NB4 (cell line): ENCODE measurements at regions not wholly inside any gene's neighbourhood (a gene's known extent, or its start where the extent isn't known, plus 50 kb on each side); places are given as distances from the start of the nearest gene placed in this dataset.

Experiments used
- DNase-seq: peaks from one replicate; pipeline ENCODE4 v3.0.0; 2010; ENCODE audit warnings: low read depth
- H3K4me3 ChIP-seq: one replicate; pipeline ENCODE4 v1.5.1; 2011; ENCODE audit warnings: mild to moderate bottlenecking, low read depth, low read length, moderate library complexity
- CTCF ChIP-seq: IDR thresholded peaks from one replicate; pipeline ENCODE4 v1.5.1; 2012; ENCODE audit warnings: low read depth, low read length
- MAX ChIP-seq: IDR thresholded peaks from 2 replicates; pipeline ENCODE4 v1.6.1; 2011; ENCODE audit warnings: low read depth, low read length
- MYC ChIP-seq: IDR thresholded peaks from 2 replicates; pipeline ENCODE4 v1.6.1; 2011; ENCODE audit warnings: low read depth, low read length
- POLR2A ChIP-seq: IDR thresholded peaks from 2 replicates; pipeline ENCODE4 v1.6.1; 2011; ENCODE audit warnings: mild to moderate bottlenecking; ENCODE audit not compliant: insufficient read length; ENCODE audit errors: extremely low read depth

GRCh38 chr1:94323311-94324177 lies 86.2 kb upstream of the ARHGAP29 start:
- no peak for DNase-seq
- H3K4me3 ChIP-seq, result no peak overlapping the region
- TF ChIP-seq POLR2A, result no peak
- no peak for TF ChIP-seq MAX
- TF ChIP-seq MYC, result no peak
- TF ChIP-seq CTCF, result no peak

GRCh38 chr1:94322696-94323095 lies 85.3 kb upstream of the ARHGAP29 start:
- no peak for DNase-seq
- no peak overlapping the region for H3K4me3 ChIP-seq
- no peak for TF ChIP-seq CTCF
- no peak for TF ChIP-seq POLR2A
- no peak for TF ChIP-seq MAX
- TF ChIP-seq MYC, result no peak

- no peak for DNase-seq
- TF ChIP-seq MYC (no peak), POLR2A (no peak), CTCF (no peak), MAX (no peak)
- no peak overlapping the region for H3K4me3 ChIP-seq
These were observed 84.3 kb upstream of the ARHGAP29 start for GRCh38 chr1:94321662-94322061.

- no peak for DNase-seq
- TF ChIP-seq CTCF (no peak), POLR2A (no peak), MYC (no peak), MAX (no peak)
These were observed 82.1 kb upstream of the ARHGAP29 start for GRCh38 chr1:94319319-94320102.

GRCh38 chr1:94318505-94319030 lies 81.2 kb upstream of the ARHGAP29 start:
- TF ChIP-seq MAX (no peak), CTCF (no peak), POLR2A (no peak), MYC (no peak)
- DNase-seq, result no peak
- no peak overlapping the region for H3K4me3 ChIP-seq

More at GRCh38 chr1:94319319-94320102, 82.1 kb upstream of the ARHGAP29 start:
- no peak overlapping the region for H3K4me3 ChIP-seq
